Tibial artery (tissue), 4 donors: ENCODE measurements at regions not wholly inside any gene's neighbourhood (a gene's known extent, or its start where the extent isn't known, plus 50 kb on each side); places are given as distances from the start of the nearest gene placed in this dataset.
"Not testable (repeated sequence)": the region's sequence is repeated elsewhere in the genome, so short reads cannot be mapped to it uniquely, and the experiment has no call there.

Experiments
- DNase-seq, 2 donors: peaks; one replicate each; pipeline ENCODE4 v3.0.0-alpha.2; 2019
- H3K27ac ChIP-seq, 2 donors: fragments of 200-600 bp; sonication (generic) in 1 of 2; 1 replicate in 1 of 2; 2 replicates in 1 of 2; pipeline ENCODE4 v1.5.1; 2018 to 2019; ENCODE audit warnings: mild to moderate bottlenecking in 1 of 2
- H3K27me3 ChIP-seq, 2 donors: fragments of 200-600 bp; sonication (generic) in 1 of 2; one replicate each; pipeline versions ENCODE4 v1.5.1 to v1.6.0; 2016 to 2019
- H3K36me3 ChIP-seq, 3 donors: fragments of 200-600 bp; sonication (generic) in 2 of 3; one replicate each; pipeline ENCODE4 v1.5.1; 2016 to 2019; ENCODE audit warnings: mild to moderate bottlenecking in 2 of 3
- H3K4me1 ChIP-seq, 4 donors: fragments of 200-600 bp; sonication (generic) in 2 of 4; 1 replicate in 3 of 4; 2 replicates in 1 of 4; pipeline ENCODE4 v1.5.1; 2016 to 2019
- H3K4me3 ChIP-seq, 2 donors: fragments of 200-600 bp; sonication (generic) in 1 of 2; 1 replicate in 1 of 2; 2 replicates in 1 of 2; pipeline ENCODE4 v1.5.1; 2018 to 2019; ENCODE audit warnings: mild to moderate bottlenecking in 2 of 2
- H3K9me3 ChIP-seq, 3 donors: fragments of 200-600 bp; sonication (generic) in 1 of 3; one replicate each; pipeline ENCODE4 v1.5.1; 2016 to 2019
- intact Hi-C: fragments of 100-400 bp; cut with DNase I; formaldehyde crosslinking; loops from one replicate; pipeline ENCODE4 v1.15.0; 2023; ENCODE audit warnings: low total_unique reads
- TF ChIP-seq, protein P1 (sequence below), 2 experiments: fragments of 200-600 bp in 1 of 2; fragments of 450-650 bp in 1 of 2; IDR thresholded peaks; one replicate each; pipeline ENCODE4 v1.5.1; 2017 to 2019; ENCODE audit warnings: antibody characterized with exemption in 2 of 2, mild to moderate bottlenecking in 1 of 2, moderate library complexity in 1 of 2

DNA sequence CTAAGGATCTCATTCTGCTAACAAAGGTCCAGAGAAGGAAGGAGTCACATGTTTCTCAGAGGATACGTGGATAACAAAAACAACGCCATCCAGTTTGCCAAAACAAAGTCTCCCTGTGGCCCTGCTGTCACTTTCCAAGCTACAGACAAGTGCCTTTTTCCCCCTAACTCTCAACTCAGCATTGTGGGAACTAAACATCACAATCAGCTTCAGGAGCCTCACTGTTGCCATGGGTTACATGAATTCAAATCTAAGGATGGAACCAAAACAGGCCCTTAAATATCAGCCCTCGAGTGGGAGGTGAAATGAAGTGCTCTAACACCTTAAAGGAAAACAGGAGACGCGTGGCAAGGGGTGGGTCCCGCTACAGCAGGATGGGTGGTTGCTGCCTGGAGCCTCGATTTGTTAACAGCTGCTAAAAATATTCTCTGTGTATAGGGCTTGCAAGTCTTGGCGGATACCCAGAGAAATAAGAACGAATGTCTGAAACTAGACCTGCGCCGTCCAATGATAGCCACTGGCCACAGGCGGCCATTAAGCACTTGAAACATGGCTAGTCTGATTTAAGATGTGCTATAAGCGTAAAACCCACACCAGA is 66.4 kb upstream of the SOD1 start:
- Histone ChIP-seq H3K36me3 (no peaks in the 10 kb centered on the region), H3K27me3 (peaks cover 0 to 2% of the 10 kb centered on the region in 2 donors), H3K4me1 (no peaks in the 10 kb centered on the region), H3K4me3 (no peak overlapping the region), H3K27ac (no peak overlapping the region), H3K9me3 (peaks cover 0 to 7% (median 0%) of the 10 kb centered on the region in 3 donors)
- TF ChIP-seq, protein P1, sequence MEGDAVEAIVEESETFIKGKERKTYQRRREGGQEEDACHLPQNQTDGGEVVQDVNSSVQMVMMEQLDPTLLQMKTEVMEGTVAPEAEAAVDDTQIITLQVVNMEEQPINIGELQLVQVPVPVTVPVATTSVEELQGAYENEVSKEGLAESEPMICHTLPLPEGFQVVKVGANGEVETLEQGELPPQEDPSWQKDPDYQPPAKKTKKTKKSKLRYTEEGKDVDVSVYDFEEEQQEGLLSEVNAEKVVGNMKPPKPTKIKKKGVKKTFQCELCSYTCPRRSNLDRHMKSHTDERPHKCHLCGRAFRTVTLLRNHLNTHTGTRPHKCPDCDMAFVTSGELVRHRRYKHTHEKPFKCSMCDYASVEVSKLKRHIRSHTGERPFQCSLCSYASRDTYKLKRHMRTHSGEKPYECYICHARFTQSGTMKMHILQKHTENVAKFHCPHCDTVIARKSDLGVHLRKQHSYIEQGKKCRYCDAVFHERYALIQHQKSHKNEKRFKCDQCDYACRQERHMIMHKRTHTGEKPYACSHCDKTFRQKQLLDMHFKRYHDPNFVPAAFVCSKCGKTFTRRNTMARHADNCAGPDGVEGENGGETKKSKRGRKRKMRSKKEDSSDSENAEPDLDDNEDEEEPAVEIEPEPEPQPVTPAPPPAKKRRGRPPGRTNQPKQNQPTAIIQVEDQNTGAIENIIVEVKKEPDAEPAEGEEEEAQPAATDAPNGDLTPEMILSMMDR (IDR thresholded peaks at IDR 0.05), result no peak
- no peak for DNase-seq
- intact Hi-C loops, result no loop called here

DNA sequence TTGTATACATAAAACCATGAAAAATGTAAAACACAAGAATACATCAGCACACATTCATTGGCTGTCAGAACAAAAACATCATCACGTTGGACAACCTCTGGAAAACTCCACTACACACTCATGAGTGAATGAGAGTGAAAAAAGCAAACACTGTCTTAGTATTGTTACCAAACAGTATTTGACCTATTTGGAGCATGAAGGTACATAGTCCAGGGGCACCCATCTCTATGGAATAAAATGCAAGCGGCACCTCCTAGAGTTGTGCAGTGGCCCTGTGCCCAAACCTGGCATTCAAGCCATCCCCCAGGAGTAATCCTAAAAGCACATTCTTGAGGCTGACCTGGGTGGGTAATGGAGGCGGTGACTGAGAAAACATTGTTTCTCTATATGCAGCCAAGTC is 67.0 kb upstream of the SOD1 start:
- H3K9me3 ChIP-seq, result peaks cover 0 to 7% (median 0%) of the 10 kb centered on the region in 3 donors
- no peaks in the 10 kb centered on the region for H3K27me3 ChIP-seq
- intact Hi-C loops, result no loop called here
- TF ChIP-seq, protein P1 (IDR thresholded peaks at IDR 0.05), result no peak
- no peak overlapping the region for H3K27ac ChIP-seq
- H3K4me1 ChIP-seq, result no peaks in the 10 kb centered on the region
- H3K4me3 ChIP-seq, result no peak overlapping the region
- H3K36me3 ChIP-seq, result no peaks in the 10 kb centered on the region
- no peak for DNase-seq

DNA sequence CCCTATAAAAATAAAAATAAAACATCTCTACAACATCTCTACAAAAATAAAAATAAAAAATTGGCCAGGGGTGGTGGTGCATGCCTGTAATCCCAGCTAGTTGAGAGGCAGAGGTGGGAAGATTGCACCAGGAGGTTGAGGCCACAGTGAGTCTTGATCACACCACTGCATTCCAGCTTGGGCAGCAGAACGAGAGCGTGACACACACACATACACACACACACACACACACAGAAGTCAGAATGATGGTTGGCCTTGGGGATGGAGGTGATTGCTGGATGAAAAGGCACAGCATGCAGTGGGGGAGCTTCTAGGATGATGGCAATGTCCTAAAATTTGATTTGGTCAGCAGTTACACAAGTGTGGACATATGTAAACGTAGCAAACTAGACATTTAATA is 69.7 kb upstream of the SOD1 start:
- no peak for DNase-seq
- intact Hi-C loops, result no loop called here
- Histone ChIP-seq H3K4me1 (no peaks in the 10 kb centered on the region), H3K9me3 (peaks cover 0 to 5% (median 0%) of the 10 kb centered on the region in 3 donors), H3K27me3 (peaks cover 0 to 3% of the 10 kb centered on the region in 2 donors), H3K27ac (no peak overlapping the region), H3K36me3 (no peaks in the 10 kb centered on the region), H3K4me3 (no peak overlapping the region)
- TF ChIP-seq, protein P1 (IDR thresholded peaks at IDR 0.05), result no peak

DNA sequence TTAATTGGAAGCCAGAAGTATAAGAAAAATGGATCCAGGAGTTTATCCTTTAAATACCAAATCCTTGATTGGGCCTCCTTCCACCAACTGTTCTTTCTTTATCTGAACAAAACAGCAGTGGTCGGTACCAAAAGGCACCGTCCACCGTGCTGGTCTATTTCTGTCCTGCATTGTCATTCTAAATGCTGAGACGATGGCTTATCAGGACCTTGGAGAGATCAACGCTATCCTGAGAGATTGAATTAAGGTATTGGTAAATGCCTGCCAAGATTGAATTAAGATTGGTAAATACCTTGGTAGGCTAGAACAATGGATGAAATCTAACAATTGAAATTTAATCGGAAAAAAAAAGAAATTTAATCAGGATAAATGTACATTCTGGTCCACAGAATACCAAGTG is 73.4 kb upstream of the SOD1 start:
- intact Hi-C loops, result no loop called here
- no peak for DNase-seq

DNA sequence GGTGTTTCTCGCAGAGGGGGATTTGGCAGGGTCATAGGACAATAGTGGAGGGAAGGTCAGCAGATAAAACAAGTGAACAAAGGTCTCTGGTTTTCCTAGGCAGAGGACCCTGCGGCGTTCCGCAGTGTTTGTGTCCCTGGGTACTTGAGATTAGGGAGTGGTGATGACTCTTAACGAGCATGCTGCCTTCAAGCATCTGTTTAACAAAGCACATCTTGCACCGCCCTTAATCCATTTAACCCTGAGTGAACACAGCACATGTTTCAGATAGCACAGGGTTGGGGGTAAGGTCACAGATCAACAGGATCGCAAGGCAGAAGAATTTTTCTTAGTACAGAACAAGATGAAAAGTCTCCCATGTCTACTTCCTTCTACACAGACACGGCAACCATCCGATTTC is 75.6 kb upstream of the SOD1 start:
- H3K27me3 ChIP-seq, DNase-seq, H3K4me3 ChIP-seq, intact Hi-C loops, H3K27ac ChIP-seq, H3K4me1 ChIP-seq, H3K36me3 ChIP-seq, H3K9me3 ChIP-seq: not testable (repeated sequence)

More for the DNA sequence above, 73.4 kb upstream of the SOD1 start:
- TF ChIP-seq, protein P1 (IDR thresholded peaks at IDR 0.05), result no peak
- Histone ChIP-seq H3K9me3 (no peaks in the 10 kb centered on the region), H3K4me3 (no peak overlapping the region), H3K27me3 (peaks cover 0 to 3% of the 10 kb centered on the region in 2 donors), H3K4me1 (no peaks in the 10 kb centered on the region), H3K36me3 (no peaks in the 10 kb centered on the region), H3K27ac (no peak overlapping the region)

DNA sequence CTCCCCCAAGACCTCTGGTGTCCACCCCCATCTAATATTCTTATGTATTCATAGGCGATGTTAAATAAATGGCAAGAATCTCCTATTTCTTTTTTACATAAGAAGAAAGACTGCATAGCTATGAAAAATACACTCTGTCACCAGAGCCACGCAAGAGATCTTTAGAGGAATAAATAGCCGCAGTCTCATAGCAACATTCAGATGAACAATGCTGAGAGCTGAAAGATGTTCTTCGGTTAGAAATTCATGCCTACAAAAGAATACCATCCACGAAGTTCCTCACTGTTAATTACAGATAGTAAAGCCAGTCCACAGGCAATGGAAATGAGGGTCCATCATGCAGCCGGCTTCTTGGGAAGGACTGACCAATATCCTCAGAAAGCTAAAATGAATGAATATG is 76.0 kb upstream of the SOD1 start:
- intact Hi-C loops, result no loop called here

More for the DNA sequence above, 76.0 kb upstream of the SOD1 start:
- Histone ChIP-seq H3K27me3 (peaks cover 0 to 3% of the 10 kb centered on the region in 2 donors), H3K4me1 (no peaks in the 10 kb centered on the region), H3K4me3 (no peak overlapping the region), H3K9me3 (no peaks in the 10 kb centered on the region), H3K27ac (no peak overlapping the region), H3K36me3 (no peaks in the 10 kb centered on the region)
- TF ChIP-seq, protein P1 (IDR thresholded peaks at IDR 0.05), result no peak
- DNase-seq, result no peak
